ENCODE measurements at regions not wholly inside any gene's neighbourhood (a gene's known extent, or its start where the extent isn't known, plus 50 kb on each side); places are given as distances from the start of the nearest gene placed in this dataset.

- no peak for TF ChIP-seq ZNF462 (CRISPR knock-in tag; IDR thresholded peaks at IDR 0.05)
Observed at GRCh38 chr2:75410702-75411101, 150.0 kb downstream of the EVA1A start (continued).

GRCh38 chr2:75408771-75409170 is 152.0 kb downstream of the EVA1A start:
- no peak overlapping the region for H3K27ac Mint-ChIP-seq
- no peaks in the 10 kb centered on the region for H3K79me2 ChIP-seq (replicated peaks; ENCODE audit: insufficient read depth)
- no peaks in the 10 kb centered on the region for H4K20me1 ChIP-seq (replicated peaks; ENCODE audit: insufficient read depth)
- no peaks in the 10 kb centered on the region for H3K27me3 Mint-ChIP-seq (ENCODE audit: insufficient read depth, low read depth, poor library complexity)
- no peaks in the 10 kb centered on the region for H3K27me3 ChIP-seq (ENCODE audit: insufficient read depth)
- peaks cover 23% of the 10 kb centered on the region for H3K4me1 Mint-ChIP-seq
- no peaks in the 10 kb centered on the region for H3K36me3 ChIP-seq (ENCODE audit: insufficient read depth)
- H3F3A ChIP-seq (replicated peaks; ENCODE audit: low read depth): no peaks in the 10 kb centered on the region
- H3K4me1 ChIP-seq (ENCODE audit: insufficient read depth): peaks cover 23% of the 10 kb centered on the region
- H2AFZ ChIP-seq: no peak overlapping the region
- H3K4me3 ChIP-seq: no peak overlapping the region
- H3K9me2 ChIP-seq (ENCODE audit: insufficient read depth): no peaks in the 10 kb centered on the region
- no peak for DNase-seq (ENCODE audit: low spot score)
- ATAC-seq: no peak
- TF ChIP-seq JUNB (IDR thresholded peaks at IDR 0.05; ENCODE audit: unreplicated experiment) (no peak), EZH2 (IDR thresholded peaks at IDR 0.05; ENCODE audit: low read depth, unreplicated experiment) (no peak)
- TF ChIP-seq, protein P1, sequence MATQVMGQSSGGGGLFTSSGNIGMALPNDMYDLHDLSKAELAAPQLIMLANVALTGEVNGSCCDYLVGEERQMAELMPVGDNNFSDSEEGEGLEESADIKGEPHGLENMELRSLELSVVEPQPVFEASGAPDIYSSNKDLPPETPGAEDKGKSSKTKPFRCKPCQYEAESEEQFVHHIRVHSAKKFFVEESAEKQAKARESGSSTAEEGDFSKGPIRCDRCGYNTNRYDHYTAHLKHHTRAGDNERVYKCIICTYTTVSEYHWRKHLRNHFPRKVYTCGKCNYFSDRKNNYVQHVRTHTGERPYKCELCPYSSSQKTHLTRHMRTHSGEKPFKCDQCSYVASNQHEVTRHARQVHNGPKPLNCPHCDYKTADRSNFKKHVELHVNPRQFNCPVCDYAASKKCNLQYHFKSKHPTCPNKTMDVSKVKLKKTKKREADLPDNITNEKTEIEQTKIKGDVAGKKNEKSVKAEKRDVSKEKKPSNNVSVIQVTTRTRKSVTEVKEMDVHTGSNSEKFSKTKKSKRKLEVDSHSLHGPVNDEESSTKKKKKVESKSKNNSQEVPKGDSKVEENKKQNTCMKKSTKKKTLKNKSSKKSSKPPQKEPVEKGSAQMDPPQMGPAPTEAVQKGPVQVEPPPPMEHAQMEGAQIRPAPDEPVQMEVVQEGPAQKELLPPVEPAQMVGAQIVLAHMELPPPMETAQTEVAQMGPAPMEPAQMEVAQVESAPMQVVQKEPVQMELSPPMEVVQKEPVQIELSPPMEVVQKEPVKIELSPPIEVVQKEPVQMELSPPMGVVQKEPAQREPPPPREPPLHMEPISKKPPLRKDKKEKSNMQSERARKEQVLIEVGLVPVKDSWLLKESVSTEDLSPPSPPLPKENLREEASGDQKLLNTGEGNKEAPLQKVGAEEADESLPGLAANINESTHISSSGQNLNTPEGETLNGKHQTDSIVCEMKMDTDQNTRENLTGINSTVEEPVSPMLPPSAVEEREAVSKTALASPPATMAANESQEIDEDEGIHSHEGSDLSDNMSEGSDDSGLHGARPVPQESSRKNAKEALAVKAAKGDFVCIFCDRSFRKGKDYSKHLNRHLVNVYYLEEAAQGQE (IDR thresholded peaks at IDR 0.05; ENCODE audit: unreplicated experiment): no peak
- TF ChIP-seq, protein P2, sequence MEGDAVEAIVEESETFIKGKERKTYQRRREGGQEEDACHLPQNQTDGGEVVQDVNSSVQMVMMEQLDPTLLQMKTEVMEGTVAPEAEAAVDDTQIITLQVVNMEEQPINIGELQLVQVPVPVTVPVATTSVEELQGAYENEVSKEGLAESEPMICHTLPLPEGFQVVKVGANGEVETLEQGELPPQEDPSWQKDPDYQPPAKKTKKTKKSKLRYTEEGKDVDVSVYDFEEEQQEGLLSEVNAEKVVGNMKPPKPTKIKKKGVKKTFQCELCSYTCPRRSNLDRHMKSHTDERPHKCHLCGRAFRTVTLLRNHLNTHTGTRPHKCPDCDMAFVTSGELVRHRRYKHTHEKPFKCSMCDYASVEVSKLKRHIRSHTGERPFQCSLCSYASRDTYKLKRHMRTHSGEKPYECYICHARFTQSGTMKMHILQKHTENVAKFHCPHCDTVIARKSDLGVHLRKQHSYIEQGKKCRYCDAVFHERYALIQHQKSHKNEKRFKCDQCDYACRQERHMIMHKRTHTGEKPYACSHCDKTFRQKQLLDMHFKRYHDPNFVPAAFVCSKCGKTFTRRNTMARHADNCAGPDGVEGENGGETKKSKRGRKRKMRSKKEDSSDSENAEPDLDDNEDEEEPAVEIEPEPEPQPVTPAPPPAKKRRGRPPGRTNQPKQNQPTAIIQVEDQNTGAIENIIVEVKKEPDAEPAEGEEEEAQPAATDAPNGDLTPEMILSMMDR (conservative IDR thresholded peaks at IDR 0.05; ENCODE audit: low read depth in 2 of 2): no peak
- 0 out of 3 replicates have a peak, but pooled peaks cover 8% of the 10 kb centered on the region for H3K9me3 Mint-ChIP-seq
- no peak overlapping the region for H3K27ac ChIP-seq (ENCODE audit: low read depth)
- H3K36me3 Mint-ChIP-seq (ENCODE audit: low read depth): peaks cover 10% of the 10 kb centered on the region; the same call in 1 of the 3 replicates
- no peak overlapping the region for H3K4me3 Mint-ChIP-seq
- H3K4me2 ChIP-seq: no peak overlapping the region

Data from GM23338 (cell line).